GM23338 (cell line): ENCODE measurements at regions not wholly inside any gene's neighbourhood (a gene's known extent, or its start where the extent isn't known, plus 50 kb on each side); places are given as distances from the start of the nearest gene placed in this dataset.

Source experiments
- ATAC-seq: fragments of 200-7000 bp; cut with Tn5 transposase; 3 replicates; pipeline ENCODE4 v1.9.1; 2020
- DNase-seq: peaks from one replicate; pipeline ENCODE4 v3.0.0-alpha.2; 2015; ENCODE audit warnings: low spot score
- H2AFZ ChIP-seq: fragments of 200-600 bp; sonication (generic); 2 replicates; pipeline ENCODE4 v1.8.0; 2016; ENCODE audit warnings: antibody characterized with exemption, mild to moderate bottlenecking, moderate library complexity
- H3F3A ChIP-seq: fragments of 200-600 bp; sonication (generic); replicated peaks from 2 replicates; pipeline ENCODE4 v1.8.0; 2017; ENCODE audit warnings: antibody characterized with exemption, mixed run types, low read depth
- H3K27ac ChIP-seq: fragments of 200-600 bp; sonication (generic); 2 replicates; pipeline ENCODE4 v1.6.1; 2016; ENCODE audit warnings: low read depth
- H3K27me3 ChIP-seq: fragments of 200-600 bp; sonication (generic); 2 replicates; pipeline ENCODE4 v1.8.0; 2016; ENCODE audit warnings: mild to moderate bottlenecking, mixed run types, moderate library complexity; ENCODE audit not compliant: insufficient read depth
- H3K36me3 ChIP-seq: fragments of 200-600 bp; sonication (generic); 2 replicates; pipeline ENCODE4 v1.8.0; 2016; ENCODE audit warnings: mild to moderate bottlenecking; ENCODE audit not compliant: insufficient read depth
- H3K4me1 ChIP-seq: fragments of 200-600 bp; sonication (generic); 2 replicates; pipeline ENCODE4 v1.8.0; 2016; ENCODE audit warnings: mild to moderate bottlenecking, moderate library complexity; ENCODE audit not compliant: insufficient read depth
- H3K4me2 ChIP-seq: fragments of 200-600 bp; sonication (generic); 2 replicates; pipeline ENCODE4 v1.7.1; 2017; ENCODE audit warnings: mixed run types
- H3K4me3 ChIP-seq: fragments of 200-600 bp; sonication (generic); 2 replicates; pipeline ENCODE4 v1.6.1; 2016; ENCODE audit warnings: mixed run types
- H3K79me2 ChIP-seq: fragments of 200-600 bp; sonication (generic); replicated peaks from 2 replicates; pipeline ENCODE4 v1.8.0; 2017; ENCODE audit warnings: mild to moderate bottlenecking; ENCODE audit not compliant: insufficient read depth
- H3K9me2 ChIP-seq: fragments of 200-600 bp; sonication (generic); 2 replicates; pipeline ENCODE4 v1.8.0; 2017; ENCODE audit not compliant: insufficient read depth
- H4K20me1 ChIP-seq: fragments of 200-600 bp; sonication (generic); replicated peaks from 2 replicates; pipeline ENCODE4 v1.8.0; 2017; ENCODE audit warnings: mild to moderate bottlenecking; ENCODE audit not compliant: insufficient read depth
- H3K27ac Mint-ChIP-seq: 2 replicates; pipeline ENCODE4 v1.8.0; 2020; ENCODE audit warnings: inconsistent platforms, mild to moderate bottlenecking, moderate library complexity, mixed read lengths
- H3K27me3 Mint-ChIP-seq: 3 replicates; pipeline ENCODE4 v1.8.0; 2022; ENCODE audit warnings: low read depth, mild to moderate bottlenecking, moderate library complexity, mixed read lengths, inconsistent platforms; ENCODE audit not compliant: insufficient read depth, poor library complexity
- H3K36me3 Mint-ChIP-seq: 3 replicates; pipeline ENCODE4 v1.8.0; 2021; ENCODE audit warnings: low read depth, mild to moderate bottlenecking, inconsistent platforms, moderate library complexity, mixed read lengths
- H3K4me1 Mint-ChIP-seq: 3 replicates; pipeline ENCODE4 v1.8.0; 2020; ENCODE audit warnings: mild to moderate bottlenecking, inconsistent platforms, mixed read lengths
- H3K4me3 Mint-ChIP-seq: 3 replicates; pipeline ENCODE4 v1.8.0; 2021; ENCODE audit warnings: moderate library complexity, mild to moderate bottlenecking, inconsistent platforms, mixed read lengths
- H3K9me3 Mint-ChIP-seq: 3 replicates; pipeline ENCODE4 v1.8.0; 2020; ENCODE audit warnings: moderate library complexity, mild to moderate bottlenecking, inconsistent platforms, mixed read lengths
- CTCF ChIP-seq, 2 experiments: fragments of 200-600 bp in 1 of 2; sonication (generic) in 1 of 2; conservative IDR thresholded peaks; 2 replicates each; pipeline versions ENCODE4 v1.5.1 to v1.6.1; 2016 to 2017; ENCODE audit warnings: antibody characterized with exemption in 2 of 2, low read depth in 2 of 2, mild to moderate bottlenecking in 2 of 2, moderate library complexity in 1 of 2
- EZH2 ChIP-seq: fragments of 200-600 bp; sonication (generic); IDR thresholded peaks from one replicate; pipeline ENCODE4 v1.8.0; 2017; ENCODE audit warnings: antibody characterized with exemption, mild to moderate bottlenecking, low read depth; ENCODE audit not compliant: unreplicated experiment
- EZH2phosphoT487 ChIP-seq: fragments of 200-600 bp; sonication (generic); IDR thresholded peaks from one replicate; pipeline ENCODE4 v1.8.1; 2018; ENCODE audit warnings: antibody characterized with exemption; ENCODE audit not compliant: unreplicated experiment
- JUNB ChIP-seq: IDR thresholded peaks from one replicate; pipeline ENCODE4 v1.6.1; 2016; ENCODE audit warnings: antibody characterized with exemption; ENCODE audit not compliant: unreplicated experiment
- NANOG ChIP-seq: IDR thresholded peaks from 2 replicates; pipeline ENCODE4 v1.6.1; 2016; ENCODE audit warnings: antibody characterized with exemption, borderline replicate concordance
- POLR2AphosphoS5 ChIP-seq: IDR thresholded peaks from 2 replicates; pipeline ENCODE4 v1.6.1; 2016; ENCODE audit warnings: antibody characterized with exemption, low read depth
- REST ChIP-seq: IDR thresholded peaks from one replicate; pipeline ENCODE4 v1.6.1; 2018; ENCODE audit warnings: antibody characterized with exemption; ENCODE audit not compliant: unreplicated experiment
- STAT1 ChIP-seq: IDR thresholded peaks from one replicate; pipeline ENCODE4 v1.6.1; 2016; ENCODE audit warnings: antibody characterized with exemption; ENCODE audit not compliant: unreplicated experiment
- ZNF114 ChIP-seq: fragments of 250-450 bp; sonication (Bioruptor Pico); IDR thresholded peaks from 2 replicates; pipeline ENCODE4 v1.5.0; 2020; ENCODE audit warnings: mild to moderate bottlenecking, moderate library complexity
- ZNF331 ChIP-seq: fragments of 250-450 bp; sonication (Bioruptor Pico); IDR thresholded peaks from 2 replicates; pipeline ENCODE4 v1.5.0; 2020; ENCODE audit warnings: low read depth, mild to moderate bottlenecking, moderate library complexity
- ZNF462 ChIP-seq: fragments of 250-450 bp; sonication (Bioruptor Pico); IDR thresholded peaks from 2 replicates; pipeline ENCODE4 v1.5.0; 2020; ENCODE audit warnings: mild to moderate bottlenecking, moderate library complexity

GRCh38 chr11:112366777-112367176, 106.1 kb upstream of the PLET1 start:
- H3K79me2 ChIP-seq, result no peaks in the 10 kb centered on the region
- no peak overlapping the region for H3K27ac Mint-ChIP-seq
- H4K20me1 ChIP-seq, result no peaks in the 10 kb centered on the region
- H3K4me1 Mint-ChIP-seq, result peaks cover 9% of the 10 kb centered on the region
- H3K4me3 ChIP-seq, result no peak overlapping the region
- no peaks in the 10 kb centered on the region for H3F3A ChIP-seq
- no peaks in the 10 kb centered on the region for H3K36me3 ChIP-seq
- no peaks in the 10 kb centered on the region for H3K4me1 ChIP-seq
- H3K36me3 Mint-ChIP-seq, result no peaks in the 10 kb centered on the region
- DNase-seq (no peak), ATAC-seq (no peak)
- no peak overlapping the region for H3K4me2 ChIP-seq
- no peak overlapping the region for H3K27ac ChIP-seq
- H3K9me3 Mint-ChIP-seq, result no peaks in the 10 kb centered on the region
- peaks cover 9% of the 10 kb centered on the region; the same call in 1 of the 2 replicates for H3K9me2 ChIP-seq
- TF ChIP-seq JUNB (no peak), REST (no peak), STAT1 (no peak), ZNF331 (CRISPR knock-in tag) (no peak), CTCF (conservative IDR thresholded peaks at IDR 0.05; ENCODE audit: low read depth in 2 of 2) (no peak), NANOG (no peak), ZNF462 (CRISPR knock-in tag) (no peak), POLR2AphosphoS5 (no peak), ZNF114 (no peak), EZH2phosphoT487 (no peak), EZH2 (no peak)
- no peak overlapping the region for H3K4me3 Mint-ChIP-seq
- H3K27me3 Mint-ChIP-seq, result peaks cover 4% of the 10 kb centered on the region
- H3K27me3 ChIP-seq, result no peaks in the 10 kb centered on the region
- H2AFZ ChIP-seq, result no peak overlapping the region
